ENCODE measurements at regions not wholly inside any gene's neighbourhood (a gene's known extent, or its start where the extent isn't known, plus 50 kb on each side); places are given as distances from the start of the nearest gene placed in this dataset.

GRCh38 chr5:111585291-111585690 lies 73.0 kb upstream of the STARD4 start:
- WGBS, 2 donors, result 71 to 85% methylated on average over 1 of the region's 1 CpG
- intact Hi-C loops (cut with DNase I), result no loop called here

DNA sequence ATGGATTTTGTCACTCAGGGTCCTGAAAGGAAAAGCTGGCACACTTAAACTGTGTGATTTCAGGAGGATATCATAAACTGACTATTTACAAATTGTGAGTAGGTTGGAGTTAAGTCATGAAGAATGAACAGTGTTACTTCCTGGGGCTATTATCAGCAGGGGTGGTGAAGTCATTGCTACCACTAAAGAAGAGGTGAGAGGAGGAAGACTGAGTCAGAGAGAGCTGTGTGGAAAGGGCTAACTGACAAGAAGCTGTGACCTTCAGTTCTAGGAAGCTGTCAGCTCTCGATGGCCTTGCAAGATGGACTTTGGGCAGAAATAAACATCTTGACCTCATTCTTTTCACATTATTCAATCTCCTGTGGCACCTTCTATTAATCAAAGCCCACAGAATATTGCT lies 72.3 kb upstream of the STARD4 start:
- ATAC-seq, result no peak
- Histone ChIP-seq H3K9me3 (no peaks in the 10 kb centered on the region), H3K36me3 (replicated peaks in 1 of 2; ENCODE audit: insufficient read depth in 1 of 2, low read depth in 2 of 2) (no peaks in the 10 kb centered on the region), H3K4me3 (no peak overlapping the region), H3K27ac (no peak overlapping the region), H3K4me1 (no peaks in the 10 kb centered on the region), H3K27me3 (no peaks in the 10 kb centered on the region)
- DNase-seq, result no peak
- WGBS, 2 donors, result 21 to 38% methylated on average over 1 of the region's 1 CpG
- intact Hi-C loops (cut with DNase I), result no loop called here
- TF ChIP-seq POLR2A (IDR thresholded peaks at IDR 0.05), result no peak
- no peak for TF ChIP-seq CTCF (IDR thresholded peaks at IDR 0.05)

More at GRCh38 chr5:111585291-111585690, 73.0 kb upstream of the STARD4 start:
- H3K27me3 ChIP-seq, result no peaks in the 10 kb centered on the region
- TF ChIP-seq POLR2A (IDR thresholded peaks at IDR 0.05) (no peak), CTCF (IDR thresholded peaks at IDR 0.05) (no peak)
- no peaks in the 10 kb centered on the region for H3K4me1 ChIP-seq
- DNase-seq (no peak), ATAC-seq (no peak)
- H3K36me3 ChIP-seq (replicated peaks in 1 of 2; ENCODE audit: insufficient read depth in 1 of 2, low read depth in 2 of 2), result no peaks in the 10 kb centered on the region
- H3K4me3 ChIP-seq, result no peak overlapping the region
- H3K9me3 ChIP-seq, result no peaks in the 10 kb centered on the region
- no peak overlapping the region for H3K27ac ChIP-seq

DNA sequence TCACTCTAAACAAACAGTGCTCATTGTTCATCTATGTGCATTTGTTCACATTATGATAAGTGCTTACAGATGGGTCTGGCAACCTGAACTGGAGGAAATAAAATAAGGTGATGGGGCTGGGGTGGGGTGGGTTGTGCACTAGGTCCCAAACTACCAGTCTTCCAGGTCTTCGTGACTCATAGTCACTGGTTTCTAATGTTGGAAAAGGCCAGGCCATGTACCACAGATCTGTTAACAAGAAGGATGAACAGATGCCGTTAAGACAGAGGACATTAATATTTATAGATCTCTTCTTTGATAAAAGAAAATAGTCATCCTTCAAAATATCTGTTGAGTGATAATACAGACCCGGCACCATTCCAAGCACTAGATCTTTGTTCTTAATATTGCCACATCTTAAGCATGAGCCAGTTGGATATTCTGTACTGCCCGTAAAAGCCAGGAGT lies 71.4 kb upstream of the STARD4 start:
- no peak for TF ChIP-seq CTCF (IDR thresholded peaks at IDR 0.05)
- no peak for DNase-seq

DNA sequence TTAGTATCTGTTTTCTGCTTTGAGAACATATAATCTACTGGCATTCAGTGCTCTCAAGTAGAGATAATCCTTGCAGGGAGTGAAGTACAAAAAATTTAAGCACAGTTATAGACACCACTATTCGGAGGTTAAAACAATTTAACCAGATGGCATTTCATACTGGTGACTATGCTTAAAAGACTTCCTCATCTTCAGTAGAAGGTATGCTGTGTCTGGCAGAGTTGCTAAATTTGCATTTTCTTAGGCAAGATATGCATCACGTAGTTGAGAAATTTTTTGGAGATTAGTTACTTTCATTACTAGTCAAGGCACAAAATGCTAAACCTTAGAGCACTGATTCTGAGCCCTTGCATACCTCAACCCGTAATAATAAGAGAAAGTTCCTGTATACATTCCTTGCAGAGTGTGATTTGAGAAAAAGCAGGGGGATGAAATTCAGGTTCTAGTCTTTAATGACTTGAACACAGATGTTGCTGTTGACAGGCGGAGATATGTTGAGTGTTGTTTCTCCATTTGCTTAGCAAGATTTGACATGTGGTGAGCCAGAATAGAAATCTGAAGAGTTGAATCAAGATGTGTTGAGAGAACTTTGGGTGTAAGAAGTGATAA lies 70.8 kb upstream of the STARD4 start:
- TF ChIP-seq POLR2A (IDR thresholded peaks at IDR 0.05), result no peak
- no peak for TF ChIP-seq CTCF (IDR thresholded peaks at IDR 0.05)
- no peaks in the 10 kb centered on the region for H3K4me1 ChIP-seq
- no peaks in the 10 kb centered on the region for H3K36me3 ChIP-seq (replicated peaks in 1 of 2; ENCODE audit: insufficient read depth in 1 of 2, low read depth in 2 of 2)
- DNase-seq (no peak), ATAC-seq (no peak)
- H3K27ac ChIP-seq, result no peak overlapping the region
- 69 to 77% methylated on average over 4 of the region's 4 CpGs for whole genome bisulfite sequencing, 2 donors
- no peaks in the 10 kb centered on the region for H3K9me3 ChIP-seq
- intact Hi-C loops (cut with DNase I), result no loop called here
- H3K4me3 ChIP-seq, result no peak overlapping the region
- no peaks in the 10 kb centered on the region for H3K27me3 ChIP-seq

More for the DNA sequence above, 71.4 kb upstream of the STARD4 start:
- ATAC-seq, result no peak
- Histone ChIP-seq H3K9me3 (no peaks in the 10 kb centered on the region), H3K27me3 (no peaks in the 10 kb centered on the region), H3K4me3 (no peak overlapping the region), H3K4me1 (no peaks in the 10 kb centered on the region), H3K27ac (no peak overlapping the region), H3K36me3 (replicated peaks in 1 of 2; ENCODE audit: insufficient read depth in 1 of 2, low read depth in 2 of 2) (no peaks in the 10 kb centered on the region)
- 81 to 84% methylated on average over 4 of the region's 4 CpGs for WGBS, 2 donors
- intact Hi-C loops (cut with DNase I), result no loop called here

DNA sequence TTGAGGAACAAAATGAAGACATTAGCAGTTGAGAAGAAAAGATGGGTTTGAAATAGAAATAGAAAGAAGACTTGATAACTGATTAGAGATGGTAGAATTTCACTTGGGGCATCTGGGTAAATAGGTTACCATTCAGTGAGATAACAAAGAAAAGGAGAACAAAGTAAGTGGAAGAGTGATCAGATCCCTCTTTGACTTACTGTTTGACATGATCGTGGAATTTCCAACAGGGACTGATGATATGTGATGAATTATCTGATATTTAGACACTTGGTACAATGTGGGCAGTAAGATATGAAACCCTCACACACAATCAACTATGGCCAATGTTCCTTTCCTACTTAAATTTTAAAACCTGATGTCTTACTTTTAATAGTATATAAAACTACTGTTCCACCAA lies 70.1 kb upstream of the STARD4 start:
- Histone ChIP-seq H3K4me3 (no peak overlapping the region), H3K9me3 (no peaks in the 10 kb centered on the region), H3K27ac (no peak overlapping the region), H3K36me3 (replicated peaks in 1 of 2; ENCODE audit: insufficient read depth in 1 of 2, low read depth in 2 of 2) (no peaks in the 10 kb centered on the region), H3K27me3 (no peaks in the 10 kb centered on the region), H3K4me1 (no peaks in the 10 kb centered on the region)
- no peak for TF ChIP-seq POLR2A (IDR thresholded peaks at IDR 0.05)
- no peak for TF ChIP-seq CTCF (IDR thresholded peaks at IDR 0.05)
- no peak for DNase-seq
- WGBS, 2 donors, result 48 to 54% methylated on average over 1 of the region's 1 CpG
- no peak for ATAC-seq
- intact Hi-C loops (cut with DNase I), result no loop called here
